Coronary artery (tissue), 2 donors: ENCODE measurements at regions not wholly inside any gene's neighbourhood (a gene's known extent, or its start where the extent isn't known, plus 50 kb on each side); places are given as distances from the start of the nearest gene placed in this dataset.
"Not testable (repeated sequence)": the region's sequence is repeated elsewhere in the genome, so short reads cannot be mapped to it uniquely, and the experiment has no call there.

Experiments used
- DNase-seq: peaks from one replicate; pipeline ENCODE4 v3.0.0-alpha.2; 2017; ENCODE audit warnings: low spot score
- H3K27ac ChIP-seq, 2 donors: fragments of 200-600 bp; sonication (generic); one replicate each; pipeline ENCODE4 v1.5.1; 2016 to 2019
- H3K4me3 ChIP-seq: fragments of 200-600 bp; sonication (generic); 2 replicates; pipeline ENCODE4 v1.5.1; 2016; ENCODE audit warnings: mild to moderate bottlenecking, moderate library complexity
- CTCF ChIP-seq: fragments of 200-600 bp; sonication (generic); IDR thresholded peaks from one replicate; pipeline ENCODE4 v1.5.1; 2019; ENCODE audit warnings: antibody characterized with exemption

GRCh38 chr4:114318309-114318708 lies 280.3 kb upstream of the UGT8 start:
- H3K27ac ChIP-seq, result no peak overlapping the region
- H3K4me3 ChIP-seq, result no peak overlapping the region
- TF ChIP-seq CTCF, result no peak
- no peak for DNase-seq

- TF ChIP-seq CTCF, result no peak
- H3K27ac ChIP-seq, result no peak overlapping the region
Observed at GRCh38 chr4:114320126-114320525, 278.5 kb upstream of the UGT8 start.

GRCh38 chr4:114321366-114321765 lies 277.2 kb upstream of the UGT8 start:
- Histone ChIP-seq H3K27ac (no peak overlapping the region), H3K4me3 (peak overlapping the region; percentile 42)
- no peak for TF ChIP-seq CTCF
- DNase-seq, result no peak

More at GRCh38 chr4:114320126-114320525, 278.5 kb upstream of the UGT8 start:
- H3K4me3 ChIP-seq, result no peak overlapping the region
- DNase-seq, result no peak

GRCh38 chr4:114323841-114324240 lies 274.8 kb upstream of the UGT8 start:
- no peak overlapping the region for H3K4me3 ChIP-seq
- no peak for TF ChIP-seq CTCF
- H3K27ac ChIP-seq, result no peak overlapping the region
- no peak for DNase-seq

- no peak overlapping the region for H3K27ac ChIP-seq
- TF ChIP-seq CTCF, result no peak
Observed at GRCh38 chr4:114326358-114326757, 272.2 kb upstream of the UGT8 start.

GRCh38 chr4:114332119-114332518 lies 266.5 kb upstream of the UGT8 start:
- H3K27ac ChIP-seq, result no peak overlapping the region
- DNase-seq, result no peak
- TF ChIP-seq CTCF, result no peak
- H3K4me3 ChIP-seq, result no peak overlapping the region

More at GRCh38 chr4:114326358-114326757, 272.2 kb upstream of the UGT8 start:
- H3K4me3 ChIP-seq, result no peak overlapping the region
- DNase-seq, result no peak

GRCh38 chr4:114334363-114334762 lies 264.2 kb upstream of the UGT8 start:
- not testable (repeated sequence) for H3K27ac ChIP-seq, DNase-seq

GRCh38 chr4:114334884-114335330 lies 263.7 kb upstream of the UGT8 start:
- no peak overlapping the region for H3K4me3 ChIP-seq
- TF ChIP-seq CTCF, result no peak
- no peak overlapping the region for H3K27ac ChIP-seq
- no peak for DNase-seq

More at GRCh38 chr4:114334363-114334762, 264.2 kb upstream of the UGT8 start:
- not testable (repeated sequence) for H3K4me3 ChIP-seq
